CD8-positive, alpha-beta memory T cell (primary cell): ENCODE measurements at regions not wholly inside any gene's neighbourhood (a gene's known extent, or its start where the extent isn't known, plus 50 kb on each side); places are given as distances from the start of the nearest gene placed in this dataset.

Experiments used
- CTCF ChIA-PET: fragments of 350-600 bp; sonication (Branson Sonifier 250); formaldehyde crosslinking; loops from one replicate; lab custom pipeline; 2021; ENCODE audit warnings: antibody characterized with exemption; lab: Charles Lee
- POLR2A ChIA-PET: fragments of 350-600 bp; sonication (Branson Sonifier 250); formaldehyde crosslinking; loops from one replicate; lab custom pipeline; 2021; ENCODE audit warnings: antibody characterized with exemption; lab: Charles Lee
- DNase-seq, 5 donors: peaks; one replicate each; pipeline versions ENCODE4 v3.0.0 to v3.0.0-alpha.2; 2020 to 2022; ENCODE audit warnings: mixed read lengths in 1 of 5
- H3K27ac ChIP-seq: one replicate; pipeline ENCODE4 v1.7.0; 2013; ENCODE audit warnings: low read depth, mild to moderate bottlenecking, low read length, moderate library complexity
- H3K27me3 ChIP-seq: 2 replicates; pipeline ENCODE4 v1.7.0; 2013; ENCODE audit warnings: low read length, mild to moderate bottlenecking; ENCODE audit not compliant: insufficient read depth, poor library complexity, severe bottlenecking
- H3K36me3 ChIP-seq: 2 replicates; pipeline ENCODE4 v1.7.0; 2013; ENCODE audit warnings: mild to moderate bottlenecking, low read length, moderate library complexity; ENCODE audit not compliant: insufficient read depth
- H3K4me1 ChIP-seq: 2 replicates; pipeline ENCODE4 v1.7.0; 2013; ENCODE audit warnings: mild to moderate bottlenecking, low read length, moderate library complexity; ENCODE audit not compliant: insufficient read depth
- H3K4me3 ChIP-seq: 2 replicates; pipeline ENCODE4 v1.7.0; 2013; ENCODE audit warnings: mild to moderate bottlenecking, low read length
- H3K9me3 ChIP-seq: 2 replicates; pipeline ENCODE4 v1.7.0; 2013; ENCODE audit warnings: mild to moderate bottlenecking, low read length
- H3K27ac Mint-ChIP-seq, 8 donors: one replicate each; pipeline ENCODE4 v1.8.0; 2020 to 2021; ENCODE audit warnings: mixed read lengths in 8 of 8, mild to moderate bottlenecking in 6 of 8, inconsistent platforms in 3 of 8, moderate library complexity in 3 of 8
- H3K27me3 Mint-ChIP-seq, 2 donors: one replicate each; pipeline ENCODE4 v1.8.0; 2020 to 2021; ENCODE audit warnings: mixed read lengths in 2 of 2, mild to moderate bottlenecking in 1 of 2, moderate library complexity in 1 of 2
- H3K36me3 Mint-ChIP-seq, 3 donors: one replicate each; pipeline ENCODE4 v1.8.0; 2020 to 2021; ENCODE audit warnings: mixed read lengths in 3 of 3, inconsistent platforms in 1 of 3, mild to moderate bottlenecking in 1 of 3
- H3K4me1 Mint-ChIP-seq, 3 donors: one replicate each; pipeline ENCODE4 v1.8.0; 2020 to 2021; ENCODE audit warnings: mixed read lengths in 3 of 3, inconsistent platforms in 1 of 3, mild to moderate bottlenecking in 1 of 3
- H3K4me3 Mint-ChIP-seq, 7 donors: one replicate each; pipeline ENCODE4 v1.8.0; 2020 to 2021; ENCODE audit warnings: mixed read lengths in 7 of 7, mild to moderate bottlenecking in 6 of 7, moderate library complexity in 4 of 7, inconsistent platforms in 2 of 7
- H3K9me3 Mint-ChIP-seq, 5 donors: one replicate each; pipeline ENCODE4 v1.8.0; 2020 to 2022; ENCODE audit warnings: mixed read lengths in 5 of 5, mild to moderate bottlenecking in 3 of 5, moderate library complexity in 2 of 5, inconsistent platforms in 1 of 5

DNA sequence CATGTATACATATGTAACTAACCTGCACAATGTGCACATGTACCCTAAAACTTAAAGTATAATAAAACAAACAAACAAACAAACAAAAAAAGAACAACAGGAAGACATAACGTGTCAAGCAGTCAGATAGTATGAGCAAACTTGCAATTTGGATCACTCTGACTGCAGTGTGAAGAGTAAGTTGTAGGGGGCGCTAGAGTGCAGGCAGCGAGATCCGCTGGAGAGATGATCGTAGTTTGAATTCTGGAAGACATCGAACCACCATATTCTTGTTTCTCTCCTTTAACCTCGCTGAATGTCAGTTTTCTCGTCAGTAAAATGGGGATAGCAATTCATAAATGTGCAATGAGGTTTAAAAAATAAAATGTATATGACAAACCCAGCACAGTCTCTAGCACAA is 165.2 kb upstream of the LMCD1 start:
- H3K9me3 Mint-ChIP-seq: peaks cover 0 to 4% (median 0%) of the 10 kb centered on the region in 5 donors
- H3K4me1 Mint-ChIP-seq: peaks cover 0 to 3% (median 2%) of the 10 kb centered on the region in 3 donors
- H3K27me3 ChIP-seq: no peaks in the 10 kb centered on the region
- H3K27ac Mint-ChIP-seq: no peak overlapping the region
- H3K27me3 Mint-ChIP-seq: peaks cover 1 to 3% of the 10 kb centered on the region in 2 donors
- no peak overlapping the region for H3K27ac ChIP-seq
- H3K9me3 ChIP-seq: no peaks in the 10 kb centered on the region
- no peaks in the 10 kb centered on the region for H3K36me3 ChIP-seq
- DNase-seq: no peak
- H3K4me1 ChIP-seq: no peaks in the 10 kb centered on the region
- ChIA-PET CTCF (no interaction called here), POLR2A (no interaction called here)
- H3K36me3 Mint-ChIP-seq: peaks cover 0 to 6% (median 0%) of the 10 kb centered on the region in 3 donors
- H3K4me3 ChIP-seq: no peak overlapping the region
- no peak overlapping the region for H3K4me3 Mint-ChIP-seq

GRCh38 chr3:8338424-8338823 is 163.2 kb upstream of the LMCD1 start:
- no peaks in the 10 kb centered on the region for H3K27me3 ChIP-seq
- no peaks in the 10 kb centered on the region for H3K36me3 ChIP-seq
- H3K9me3 ChIP-seq: no peaks in the 10 kb centered on the region
- Mint-ChIP-seq H3K27me3 (peaks cover 1 to 6% of the 10 kb centered on the region in 2 donors), H3K27ac (no peak overlapping the region), H3K4me1 (peaks cover 0 to 3% (median 2%) of the 10 kb centered on the region in 3 donors), H3K36me3 (peaks cover 0 to 14% (median 0%) of the 10 kb centered on the region in 3 donors), H3K9me3 (peaks cover 0 to 6% (median 0%) of the 10 kb centered on the region in 5 donors), H3K4me3 (no peak overlapping the region)
- H3K27ac ChIP-seq: no peak overlapping the region
- POLR2A ChIA-PET: no interaction called here
- no peaks in the 10 kb centered on the region for H3K4me1 ChIP-seq
- H3K4me3 ChIP-seq: no peak overlapping the region
- CTCF ChIA-PET: no interaction called here
- no peak for DNase-seq

- H3K27me3 ChIP-seq: no peaks in the 10 kb centered on the region
- Mint-ChIP-seq H3K36me3 (peaks cover 0 to 33% (median 0%) of the 10 kb centered on the region in 3 donors), H3K4me1 (peaks cover 0 to 3% (median 2%) of the 10 kb centered on the region in 3 donors), H3K4me3 (no peak overlapping the region), H3K9me3 (peaks cover 4 to 25% (median 18%) of the 10 kb centered on the region in 5 donors), H3K27ac (no peak overlapping the region), H3K27me3 (peaks cover 3 to 6% of the 10 kb centered on the region in 2 donors)
- no peak overlapping the region for H3K4me3 ChIP-seq
- H3K9me3 ChIP-seq: no peaks in the 10 kb centered on the region
- no peaks in the 10 kb centered on the region for H3K36me3 ChIP-seq
- CTCF ChIA-PET: interaction anchor here (1.5 to 1.8 kb wide), 2 partner anchors 10 to 15 kb away, joined by 3 to 4 read pairs; no protein-coding TSS in a partner anchor
- POLR2A ChIA-PET: no interaction called here
- no peak overlapping the region for H3K27ac ChIP-seq
- H3K4me1 ChIP-seq: no peaks in the 10 kb centered on the region
- no peak for DNase-seq
Observed at GRCh38 chr3:8341821-8342247, 159.8 kb upstream of the LMCD1 start.

DNA sequence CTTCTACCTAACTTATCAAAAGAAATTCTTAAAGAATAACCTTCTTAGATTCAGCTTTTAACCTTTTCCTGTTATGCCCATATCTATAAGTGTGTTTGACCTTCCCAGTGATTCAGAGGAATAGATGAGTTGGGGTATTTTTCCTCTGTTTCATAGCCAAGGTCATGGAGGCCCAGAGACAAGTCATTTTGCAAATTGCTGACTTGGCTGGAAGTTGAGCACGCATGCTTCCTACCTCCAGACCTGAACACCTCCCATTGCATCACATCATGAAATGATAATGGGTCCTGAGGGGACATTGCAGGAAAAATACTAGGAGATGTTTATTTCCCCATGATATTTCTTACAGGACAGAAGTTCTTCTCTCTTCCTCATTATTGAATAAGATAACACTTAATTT is 158.6 kb upstream of the LMCD1 start:
- H3K9me3 ChIP-seq: no peaks in the 10 kb centered on the region
- DNase-seq: no peak
- H3K4me3 ChIP-seq: no peak overlapping the region
- H3K36me3 ChIP-seq: no peaks in the 10 kb centered on the region
- no peaks in the 10 kb centered on the region for H3K4me1 ChIP-seq
- Mint-ChIP-seq H3K27ac (no peak overlapping the region), H3K4me1 (peaks cover 0 to 3% (median 2%) of the 10 kb centered on the region in 3 donors), H3K36me3 (peaks cover 0 to 33% (median 0%) of the 10 kb centered on the region in 3 donors), H3K9me3 (peaks cover 7 to 25% (median 18%) of the 10 kb centered on the region in 5 donors), H3K27me3 (peaks cover 3 to 6% of the 10 kb centered on the region in 2 donors), H3K4me3 (no peak overlapping the region)
- no peaks in the 10 kb centered on the region for H3K27me3 ChIP-seq
- ChIA-PET CTCF (interaction anchor here (1.4 to 1.8 kb wide), 3 partner anchors 8 to 19 kb away, joined by 3 to 5 read pairs (median 4); no protein-coding TSS in a partner anchor), POLR2A (no interaction called here)
- H3K27ac ChIP-seq: no peak overlapping the region

DNA sequence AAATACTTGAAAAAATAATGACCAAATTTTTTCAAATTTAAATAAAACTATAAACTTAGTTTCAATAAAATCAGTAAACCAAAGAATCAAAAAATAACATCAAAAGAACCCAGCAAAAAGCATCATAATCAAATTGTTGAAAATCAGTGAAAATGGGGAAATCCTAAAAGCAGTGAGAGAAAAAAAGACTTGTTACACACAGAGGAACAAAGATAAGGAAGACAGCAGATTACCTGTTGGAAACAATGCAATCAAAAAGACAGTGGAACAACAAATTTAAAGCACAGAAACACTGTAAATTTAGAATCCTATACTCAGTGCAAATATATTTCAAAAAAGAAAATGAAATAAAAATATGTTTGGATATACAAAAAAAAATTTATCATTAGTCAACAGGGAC is 156.2 kb upstream of the LMCD1 start:
- no peak overlapping the region for H3K4me3 ChIP-seq
- peak overlapping the region in 1 of 8 donors; percentile 26 for H3K27ac Mint-ChIP-seq
- ChIA-PET CTCF (no interaction called here), POLR2A (no interaction called here)
- H3K4me1 ChIP-seq: no peaks in the 10 kb centered on the region
- no peaks in the 10 kb centered on the region for H3K4me1 Mint-ChIP-seq
- no peaks in the 10 kb centered on the region for H3K36me3 ChIP-seq
- no peak overlapping the region for H3K27ac ChIP-seq
- H3K27me3 ChIP-seq: no peaks in the 10 kb centered on the region
- H3K4me3 Mint-ChIP-seq: no peak overlapping the region
- peaks cover 0 to 32% (median 0%) of the 10 kb centered on the region in 3 donors for H3K36me3 Mint-ChIP-seq
- peaks cover 3 to 6% of the 10 kb centered on the region in 2 donors for H3K27me3 Mint-ChIP-seq
- no peak for DNase-seq
- H3K9me3 ChIP-seq: no peaks in the 10 kb centered on the region
- peaks cover 14 to 27% (median 18%) of the 10 kb centered on the region in 5 donors for H3K9me3 Mint-ChIP-seq

DNA sequence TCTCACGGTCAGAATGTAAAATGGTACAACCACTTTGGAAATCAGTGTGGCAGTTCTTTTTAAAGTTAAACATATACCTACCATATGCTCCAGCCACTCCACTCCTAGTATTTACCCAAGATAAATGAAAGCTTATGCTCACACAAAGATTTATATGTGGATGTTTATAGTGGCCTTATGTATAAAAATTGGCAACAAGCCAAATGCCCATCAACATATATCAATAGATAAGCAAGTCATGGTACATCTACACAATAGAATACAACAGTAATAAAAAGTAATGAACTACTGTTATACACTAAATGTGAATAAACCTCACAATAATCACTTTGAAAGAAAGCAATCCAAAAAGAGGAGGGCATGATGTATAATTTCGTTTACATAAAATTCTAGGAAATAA is 153.5 kb upstream of the LMCD1 start:
- peaks cover 18 to 27% (median 21%) of the 10 kb centered on the region in 5 donors for H3K9me3 Mint-ChIP-seq
- no peak for DNase-seq
- H3K4me3 Mint-ChIP-seq: no peak overlapping the region
- Histone ChIP-seq H3K27ac (no peak overlapping the region), H3K4me3 (no peak overlapping the region), H3K4me1 (no peaks in the 10 kb centered on the region), H3K36me3 (no peaks in the 10 kb centered on the region), H3K27me3 (no peaks in the 10 kb centered on the region), H3K9me3 (no peaks in the 10 kb centered on the region)
- ChIA-PET CTCF (no interaction called here), POLR2A (no interaction called here)
- peaks cover 0 to 42% (median 2%) of the 10 kb centered on the region in 3 donors for H3K36me3 Mint-ChIP-seq
- peaks cover 0 to 2% of the 10 kb centered on the region in 2 donors for H3K27me3 Mint-ChIP-seq
- no peak overlapping the region for H3K27ac Mint-ChIP-seq
- peaks cover 12 to 14% (median 13%) of the 10 kb centered on the region in 3 donors for H3K4me1 Mint-ChIP-seq

GRCh38 chr3:8352475-8352874 is 149.1 kb upstream of the LMCD1 start:
- Histone ChIP-seq H3K4me1 (peaks cover 29% of the 10 kb centered on the region), H3K27me3 (no peaks in the 10 kb centered on the region), H3K27ac (no peak overlapping the region), H3K4me3 (no peak overlapping the region), H3K36me3 (no peaks in the 10 kb centered on the region), H3K9me3 (no peaks in the 10 kb centered on the region)
- ChIA-PET CTCF (no interaction called here), POLR2A (no interaction called here)
- H3K4me3 Mint-ChIP-seq: no peak overlapping the region
- no peak overlapping the region for H3K27ac Mint-ChIP-seq
- H3K4me1 Mint-ChIP-seq: peaks cover 44 to 51% (median 46%) of the 10 kb centered on the region in 3 donors
- H3K27me3 Mint-ChIP-seq: peaks cover 0 to 1% of the 10 kb centered on the region in 2 donors
- H3K36me3 Mint-ChIP-seq: peaks cover 2 to 54% (median 3%) of the 10 kb centered on the region in 3 donors
- peaks cover 9 to 17% (median 13%) of the 10 kb centered on the region in 5 donors for H3K9me3 Mint-ChIP-seq
- DNase-seq: no peak

DNA sequence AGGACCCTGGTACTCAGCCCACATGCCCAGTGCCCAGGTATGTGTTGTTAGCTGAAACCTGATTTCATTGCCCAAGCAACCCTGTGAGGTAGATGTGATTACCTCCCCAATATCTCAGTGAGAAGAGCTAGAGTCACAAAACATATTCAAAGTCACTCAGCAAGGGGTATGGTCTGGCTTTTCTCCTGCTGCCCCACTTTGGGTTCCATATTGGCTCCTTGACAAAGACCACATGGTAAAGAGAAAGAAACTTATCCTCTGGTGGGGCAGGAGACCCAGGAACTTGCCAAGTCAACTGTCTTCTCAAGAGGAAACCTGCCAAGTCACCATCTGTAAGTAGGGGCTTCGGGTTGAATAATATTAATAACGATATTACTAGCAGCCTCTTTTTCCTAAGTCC is 148.3 kb upstream of the LMCD1 start:
- DNase-seq: no peak
- Histone ChIP-seq H3K9me3 (no peaks in the 10 kb centered on the region), H3K4me1 (peaks cover 38% of the 10 kb centered on the region), H3K27me3 (no peaks in the 10 kb centered on the region), H3K27ac (no peak overlapping the region), H3K36me3 (no peaks in the 10 kb centered on the region), H3K4me3 (no peak overlapping the region)
- peaks cover 52 to 58% (median 54%) of the 10 kb centered on the region in 3 donors for H3K4me1 Mint-ChIP-seq
- H3K4me3 Mint-ChIP-seq: no peak overlapping the region
- CTCF ChIA-PET: interaction anchor here (1.2 kb wide), 1 partner anchor 18 kb away, joined by 3 read pairs; no protein-coding TSS in a partner anchor
- POLR2A ChIA-PET: no interaction called here
- H3K9me3 Mint-ChIP-seq: peaks cover 5 to 23% (median 17%) of the 10 kb centered on the region in 5 donors
- peaks cover 2 to 57% (median 7%) of the 10 kb centered on the region in 3 donors for H3K36me3 Mint-ChIP-seq
- peaks cover 0 to 1% of the 10 kb centered on the region in 2 donors for H3K27me3 Mint-ChIP-seq
- H3K27ac Mint-ChIP-seq: peak overlapping the region in 2 of 8 donors; percentile 21 to 34
